Mesendoderm (in vitro differentiated cells): ENCODE measurements at regions not wholly inside any gene's neighbourhood (a gene's known extent, or its start where the extent isn't known, plus 50 kb on each side); places are given as distances from the start of the nearest gene placed in this dataset.

Experiments used
- DNase-seq: peaks from one replicate; pipeline ENCODE4 v3.0.0; 2013
- H2AK5ac ChIP-seq: 2 replicates; pipeline ENCODE4 v1.6.1; 2013; ENCODE audit warnings: low read length, inconsistent platforms
- H2BK120ac ChIP-seq: 2 replicates; pipeline ENCODE4 v1.6.1; 2013; ENCODE audit warnings: low read depth, mild to moderate bottlenecking, low read length, moderate library complexity, mixed read lengths
- H2BK15ac ChIP-seq: replicated peaks from 2 replicates; pipeline ENCODE4 v1.6.1; 2013; ENCODE audit warnings: low read depth, mild to moderate bottlenecking, moderate library complexity
- H2BK5ac ChIP-seq: 2 replicates; pipeline ENCODE4 v1.6.1; 2013; ENCODE audit warnings: low read length, inconsistent platforms
- H3K18ac ChIP-seq: 2 replicates; pipeline ENCODE4 v1.6.1; 2013; ENCODE audit warnings: mild to moderate bottlenecking, low read length, mixed read lengths
- H3K23ac ChIP-seq: one replicate; pipeline ENCODE4 v1.6.1; 2013; ENCODE audit warnings: low read length
- H3K27ac ChIP-seq: 2 replicates; pipeline ENCODE4 v1.5.1; 2013; ENCODE audit warnings: low read depth, mild to moderate bottlenecking, inconsistent platforms, low read length, moderate library complexity
- H3K27me3 ChIP-seq: 2 replicates; pipeline ENCODE4 v1.6.1; 2013; ENCODE audit warnings: low read length, control low read depth, mild to moderate bottlenecking, inconsistent platforms; ENCODE audit not compliant: insufficient read depth, poor library complexity
- H3K36me3 ChIP-seq: 2 replicates; pipeline ENCODE4 v1.6.1; 2013; ENCODE audit warnings: low read length, inconsistent platforms; ENCODE audit not compliant: control insufficient read depth, insufficient read depth
- H3K4ac ChIP-seq: one replicate; pipeline ENCODE4 v1.6.1; 2013; ENCODE audit warnings: low read depth, mild to moderate bottlenecking, low read length, moderate library complexity
- H3K4me1 ChIP-seq: 2 replicates; pipeline ENCODE4 v1.6.1; 2013; ENCODE audit warnings: low read depth, low read length, inconsistent platforms; ENCODE audit not compliant: control insufficient read depth
- H3K4me2 ChIP-seq: 2 replicates; pipeline ENCODE4 v1.6.1; 2013; ENCODE audit warnings: low read length
- H3K4me3 ChIP-seq: 2 replicates; pipeline ENCODE4 v1.5.1; 2013; ENCODE audit warnings: mild to moderate bottlenecking, low read length
- H3K56ac ChIP-seq: one replicate; pipeline ENCODE4 v1.6.1; 2013; ENCODE audit warnings: low read length
- H3K79me1 ChIP-seq: 2 replicates; pipeline ENCODE4 v1.6.1; 2013; ENCODE audit warnings: low read length, inconsistent platforms
- H3K79me2 ChIP-seq: 2 replicates; pipeline ENCODE4 v1.6.1; 2013; ENCODE audit warnings: mild to moderate bottlenecking, low read length; ENCODE audit not compliant: control insufficient read depth, insufficient read depth
- H3K9ac ChIP-seq: 2 replicates; pipeline ENCODE4 v1.6.1; 2013; ENCODE audit warnings: low read length, inconsistent platforms
- H4K5ac ChIP-seq: one replicate; pipeline ENCODE4 v1.6.1; 2013; ENCODE audit warnings: low read length
- H4K8ac ChIP-seq: one replicate; pipeline ENCODE4 v1.6.1; 2013; ENCODE audit warnings: low read depth, mild to moderate bottlenecking, control low read depth, low read length, moderate library complexity
- WGBS: extraction: QIAGEN DNeasy Blood & Tissue Kit; methylation state at CpG from one replicate; pipeline ENCODE4 v1.1.7; 2013; ENCODE audit warnings: low lambda C conversion rate, missing lambda C conversion rate; ENCODE audit not compliant: insufficient coverage; ENCODE audit errors: extremely low coverage; 5-methylcytosine and 5-hydroxymethylcytosine counted together

- Histone ChIP-seq H3K4me3 (no peak overlapping the region), H3K36me3 (no peaks in the 10 kb centered on the region), H3K4ac (no peak overlapping the region), H2BK15ac (no peak overlapping the region), H2BK120ac (no peak overlapping the region), H3K23ac (no peak overlapping the region), H4K8ac (no peak overlapping the region), H3K18ac (no peak overlapping the region), H3K4me2 (no peak overlapping the region), H3K27ac (no peak overlapping the region), H2BK5ac (no peak overlapping the region), H3K79me1 (no peaks in the 10 kb centered on the region), H3K56ac (no peak overlapping the region), H3K27me3 (no peaks in the 10 kb centered on the region), H2AK5ac (no peak overlapping the region), H3K9ac (no peak overlapping the region), H4K5ac (no peak overlapping the region), H3K79me2 (no peaks in the 10 kb centered on the region), H3K4me1 (no peaks in the 10 kb centered on the region)
- no CpG with 5 or more reads among the region's 1 CpG for WGBS
- DNase-seq, result no peak
Measured at GRCh38 chr2:167613471-167613870, 633.9 kb downstream of the STK39 start.

GRCh38 chr2:167608487-167608886, 638.9 kb downstream of the STK39 start:
- Histone ChIP-seq H3K4me2 (no peak overlapping the region), H3K18ac (no peak overlapping the region), H2BK120ac (no peak overlapping the region), H3K4me3 (no peak overlapping the region), H2AK5ac (no peak overlapping the region), H3K56ac (no peak overlapping the region), H3K79me1 (no peaks in the 10 kb centered on the region), H3K79me2 (no peaks in the 10 kb centered on the region), H3K4me1 (no peaks in the 10 kb centered on the region), H3K4ac (no peak overlapping the region), H3K23ac (no peak overlapping the region), H3K9ac (no peak overlapping the region), H3K36me3 (no peaks in the 10 kb centered on the region), H2BK5ac (no peak overlapping the region), H3K27me3 (no peaks in the 10 kb centered on the region), H4K8ac (no peak overlapping the region), H3K27ac (no peak overlapping the region), H2BK15ac (no peak overlapping the region), H4K5ac (no peak overlapping the region)
- no peak for DNase-seq

- no peak overlapping the region for H3K56ac ChIP-seq
- no peak overlapping the region for H3K18ac ChIP-seq
- no peak overlapping the region for H3K9ac ChIP-seq
- H3K79me2 ChIP-seq, result no peaks in the 10 kb centered on the region
- H2BK120ac ChIP-seq, result no peak overlapping the region
- H3K36me3 ChIP-seq, result no peaks in the 10 kb centered on the region
- H3K4me3 ChIP-seq, result no peak overlapping the region
- no peaks in the 10 kb centered on the region for H3K27me3 ChIP-seq
- no CpG with 5 or more reads among the region's 3 CpGs for WGBS
- H2BK15ac ChIP-seq, result no peak overlapping the region
- no peak for DNase-seq
- H3K23ac ChIP-seq, result no peak overlapping the region
- H4K5ac ChIP-seq, result no peak overlapping the region
- H3K4me1 ChIP-seq, result no peaks in the 10 kb centered on the region
- no peak overlapping the region for H4K8ac ChIP-seq
- no peak overlapping the region for H2AK5ac ChIP-seq
- H3K4ac ChIP-seq, result no peak overlapping the region
- H2BK5ac ChIP-seq, result no peak overlapping the region
- H3K27ac ChIP-seq, result no peak overlapping the region
- no peak overlapping the region for H3K4me2 ChIP-seq
- H3K79me1 ChIP-seq, result no peaks in the 10 kb centered on the region
Measured at GRCh38 chr2:167607731-167608130, 639.7 kb downstream of the STK39 start.

- Histone ChIP-seq H3K4me2 (no peak overlapping the region), H2BK15ac (no peak overlapping the region), H3K4me3 (no peak overlapping the region), H3K56ac (no peak overlapping the region), H3K4me1 (no peaks in the 10 kb centered on the region), H2AK5ac (no peak overlapping the region), H3K79me2 (no peaks in the 10 kb centered on the region), H2BK5ac (no peak overlapping the region), H3K23ac (no peak overlapping the region), H3K79me1 (no peaks in the 10 kb centered on the region), H2BK120ac (no peak overlapping the region), H3K27me3 (no peaks in the 10 kb centered on the region), H3K9ac (no peak overlapping the region), H4K5ac (no peak overlapping the region), H3K36me3 (no peaks in the 10 kb centered on the region), H4K8ac (no peak overlapping the region), H3K18ac (no peak overlapping the region), H3K27ac (no peak overlapping the region), H3K4ac (no peak overlapping the region)
- peak; percentile 10 for DNase-seq
- no CpG with 5 or more reads among the region's 8 CpGs for WGBS
Measured at GRCh38 chr2:167607211-167607610, 640.2 kb downstream of the STK39 start.

GRCh38 chr2:167602122-167602521, 645.3 kb downstream of the STK39 start:
- no peak overlapping the region for H4K5ac ChIP-seq
- H3K9ac ChIP-seq, result no peak overlapping the region
- H3K27me3 ChIP-seq, result no peaks in the 10 kb centered on the region

GRCh38 chr2:167599219-167599618, 648.2 kb downstream of the STK39 start:
- Histone ChIP-seq H4K5ac (no peak overlapping the region), H2BK5ac (no peak overlapping the region), H3K79me2 (no peaks in the 10 kb centered on the region), H3K27me3 (no peaks in the 10 kb centered on the region), H3K56ac (no peak overlapping the region), H3K23ac (no peak overlapping the region), H3K4me2 (no peak overlapping the region), H3K27ac (no peak overlapping the region), H3K79me1 (no peaks in the 10 kb centered on the region), H3K18ac (no peak overlapping the region), H3K4me3 (no peak overlapping the region), H3K4ac (no peak overlapping the region), H2AK5ac (no peak overlapping the region), H3K4me1 (no peaks in the 10 kb centered on the region), H2BK15ac (no peak overlapping the region), H2BK120ac (no peak overlapping the region), H3K9ac (no peak overlapping the region), H3K36me3 (no peaks in the 10 kb centered on the region), H4K8ac (no peak overlapping the region)
- no CpG with 5 or more reads among the region's 1 CpG for WGBS
- no peak for DNase-seq

More at GRCh38 chr2:167602122-167602521, 645.3 kb downstream of the STK39 start:
- H4K8ac ChIP-seq, result no peak overlapping the region
- no peaks in the 10 kb centered on the region for H3K4me1 ChIP-seq
- H2BK120ac ChIP-seq, result no peak overlapping the region
- H3K27ac ChIP-seq, result no peak overlapping the region
- peak; percentile 20 for DNase-seq
- H3K79me1 ChIP-seq, result no peaks in the 10 kb centered on the region
- H2BK15ac ChIP-seq, result no peak overlapping the region
- H2AK5ac ChIP-seq, result no peak overlapping the region
- H3K36me3 ChIP-seq, result no peaks in the 10 kb centered on the region
- H3K56ac ChIP-seq, result no peak overlapping the region
- H2BK5ac ChIP-seq, result no peak overlapping the region
- H3K4ac ChIP-seq, result no peak overlapping the region
- no peak overlapping the region for H3K18ac ChIP-seq
- H3K79me2 ChIP-seq, result no peaks in the 10 kb centered on the region
- no peak overlapping the region for H3K23ac ChIP-seq
- H3K4me3 ChIP-seq, result no peak overlapping the region
- H3K4me2 ChIP-seq, result no peak overlapping the region
- no CpG with 5 or more reads among the region's 1 CpG for WGBS
